Stimulated activated CD8-positive, alpha-beta memory T cell treated with anti-CD3 and anti-CD28 coated beads, Interleukin-15, amount 100 ng/mL, for 1 hour (primary cell): ENCODE measurements at regions not wholly inside any gene's neighbourhood (a gene's known extent, or its start where the extent isn't known, plus 50 kb on each side); places are given as distances from the start of the nearest gene placed in this dataset.
"Not testable (repeated sequence)": the region's sequence is repeated elsewhere in the genome, so short reads cannot be mapped to it uniquely, and the experiment has no call there.

Experiments used
- DNase-seq: peaks from one replicate; pipeline ENCODE4 v3.0.0-alpha.2; 2020; ENCODE audit warnings: low read depth

GRCh38 chr10:120111628-120112027, 219.1 kb downstream of the SEC23IP start:
- DNase-seq: no peak

- DNase-seq: no peak
Observed at GRCh38 chr10:120112809-120113208, 220.3 kb downstream of the SEC23IP start.

GRCh38 chr10:120115959-120116358, 223.4 kb downstream of the SEC23IP start:
- DNase-seq: no peak

- DNase-seq: no peak
Observed at GRCh38 chr10:120121768-120122167, 229.2 kb downstream of the SEC23IP start.

GRCh38 chr10:120131183-120131582, 238.7 kb downstream of the SEC23IP start:
- DNase-seq: no peak

- no peak for DNase-seq
Observed at GRCh38 chr10:120132811-120133210, 240.3 kb downstream of the SEC23IP start.

GRCh38 chr10:120138689-120139088, 246.2 kb downstream of the SEC23IP start:
- DNase-seq: no peak

- DNase-seq: no peak
Observed at GRCh38 chr10:120145107-120145506, 252.6 kb downstream of the SEC23IP start.

- no peak for DNase-seq
Observed at GRCh38 chr10:120156614-120157274, 264.2 kb downstream of the SEC23IP start.

- no peak for DNase-seq
Observed at GRCh38 chr10:120161111-120161510, 268.6 kb downstream of the SEC23IP start.

GRCh38 chr10:120162471-120162870, 269.9 kb downstream of the SEC23IP start:
- no peak for DNase-seq

GRCh38 chr10:120172356-120172755, 279.8 kb downstream of the SEC23IP start:
- DNase-seq: no peak

- no peak for DNase-seq
Observed at GRCh38 chr10:120174491-120174890, 282.0 kb downstream of the SEC23IP start.

GRCh38 chr10:120177330-120177729, 279.7 kb upstream of the PLPP4 start:
- DNase-seq: no peak

- DNase-seq: no peak
Observed at GRCh38 chr10:120180160-120180559, 276.9 kb upstream of the PLPP4 start.

- DNase-seq: no peak
Observed at GRCh38 chr10:120181154-120181553, 275.9 kb upstream of the PLPP4 start.

- no peak for DNase-seq
Observed at GRCh38 chr10:120182431-120182830, 274.6 kb upstream of the PLPP4 start.

GRCh38 chr10:120183546-120183945, 273.5 kb upstream of the PLPP4 start:
- no peak for DNase-seq

GRCh38 chr10:120184547-120185337, 272.3 kb upstream of the PLPP4 start:
- DNase-seq: no peak

- DNase-seq: no peak
Observed at GRCh38 chr10:120186506-120186905, 270.5 kb upstream of the PLPP4 start.

GRCh38 chr10:120187168-120187567, 269.9 kb upstream of the PLPP4 start:
- not testable (repeated sequence) for DNase-seq

- no peak for DNase-seq
Observed at GRCh38 chr10:120188950-120189349, 268.1 kb upstream of the PLPP4 start.

- DNase-seq: no peak
Observed at GRCh38 chr10:120195984-120196712, 260.9 kb upstream of the PLPP4 start.
